ENCODE measurements at regions not wholly inside any gene's neighbourhood (a gene's known extent, or its start where the extent isn't known, plus 50 kb on each side); places are given as distances from the start of the nearest gene placed in this dataset.

DNA sequence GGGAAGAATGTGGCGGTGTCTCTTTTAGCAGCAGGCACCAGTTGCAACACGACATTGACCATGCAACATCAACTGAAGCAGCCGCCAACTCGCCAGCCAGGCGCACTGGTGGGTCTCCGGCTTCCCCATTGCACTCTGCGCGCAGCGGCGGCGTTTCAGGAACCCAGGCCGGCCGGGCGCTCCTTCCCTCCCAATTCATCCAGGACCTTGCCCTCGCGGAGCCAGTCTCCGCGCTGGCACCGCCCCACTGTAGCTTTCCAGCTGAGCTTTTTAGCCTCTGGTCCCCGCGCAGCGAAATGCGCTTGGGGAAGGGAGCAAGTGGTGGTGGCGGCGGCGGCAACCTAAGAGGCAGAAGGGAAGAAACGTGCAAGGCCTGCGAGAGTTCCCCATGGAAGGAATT, 297.9 kb upstream of the RIMS1 start:
- TF ChIP-seq POLR2A (IDR thresholded peaks at IDR 0.05) (no peak), EP300 (IDR thresholded peaks at IDR 0.05) (no peak), POLR2AphosphoS5 (IDR thresholded peaks at IDR 0.05) (no peak)
- TF ChIP-seq, protein P1, sequence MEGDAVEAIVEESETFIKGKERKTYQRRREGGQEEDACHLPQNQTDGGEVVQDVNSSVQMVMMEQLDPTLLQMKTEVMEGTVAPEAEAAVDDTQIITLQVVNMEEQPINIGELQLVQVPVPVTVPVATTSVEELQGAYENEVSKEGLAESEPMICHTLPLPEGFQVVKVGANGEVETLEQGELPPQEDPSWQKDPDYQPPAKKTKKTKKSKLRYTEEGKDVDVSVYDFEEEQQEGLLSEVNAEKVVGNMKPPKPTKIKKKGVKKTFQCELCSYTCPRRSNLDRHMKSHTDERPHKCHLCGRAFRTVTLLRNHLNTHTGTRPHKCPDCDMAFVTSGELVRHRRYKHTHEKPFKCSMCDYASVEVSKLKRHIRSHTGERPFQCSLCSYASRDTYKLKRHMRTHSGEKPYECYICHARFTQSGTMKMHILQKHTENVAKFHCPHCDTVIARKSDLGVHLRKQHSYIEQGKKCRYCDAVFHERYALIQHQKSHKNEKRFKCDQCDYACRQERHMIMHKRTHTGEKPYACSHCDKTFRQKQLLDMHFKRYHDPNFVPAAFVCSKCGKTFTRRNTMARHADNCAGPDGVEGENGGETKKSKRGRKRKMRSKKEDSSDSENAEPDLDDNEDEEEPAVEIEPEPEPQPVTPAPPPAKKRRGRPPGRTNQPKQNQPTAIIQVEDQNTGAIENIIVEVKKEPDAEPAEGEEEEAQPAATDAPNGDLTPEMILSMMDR (IDR thresholded peaks at IDR 0.05), result no peak
